GM20000 (cell line): ENCODE measurements at regions not wholly inside any gene's neighbourhood (a gene's known extent, or its start where the extent isn't known, plus 50 kb on each side); places are given as distances from the start of the nearest gene placed in this dataset.

ENCODE experiments used
- DNase-seq: peaks from one replicate; pipeline ENCODE4 v3.0.0; 2012; ENCODE audit warnings: low spot score
- TF ChIP-seq, protein P1 (sequence below): IDR thresholded peaks from 2 replicates; pipeline ENCODE4 v1.5.1; 2012; ENCODE audit warnings: mild to moderate bottlenecking, control low read depth; ENCODE audit errors: extremely low read depth, missing control alignments

DNA sequence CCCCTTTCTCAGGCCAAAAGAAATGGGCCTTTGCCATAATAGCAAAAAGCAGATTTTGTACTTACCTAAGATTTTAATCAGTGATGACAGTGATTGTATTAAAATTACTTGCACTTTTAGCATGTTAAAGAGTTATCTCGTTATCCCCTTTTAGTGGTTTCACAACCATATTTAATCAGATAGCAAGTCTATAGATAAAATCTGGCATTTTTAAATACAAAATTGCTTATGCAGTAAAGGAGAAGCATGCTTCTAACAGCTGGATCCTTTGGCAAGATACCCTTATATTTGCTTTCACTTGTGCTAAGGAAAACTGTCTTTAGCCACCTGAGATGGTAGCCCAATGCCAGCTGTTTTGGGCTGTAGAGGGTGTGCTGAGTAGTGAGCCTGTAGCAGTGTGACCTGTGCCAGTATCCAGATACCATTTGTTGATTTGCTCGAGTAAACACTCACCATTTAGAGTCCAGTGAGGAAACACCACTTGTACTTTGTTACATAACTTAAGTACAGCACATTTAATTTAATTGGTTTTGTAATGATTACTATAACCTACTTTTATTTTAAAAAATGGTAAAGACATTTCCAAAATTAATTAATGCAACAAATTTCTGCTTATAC lies 314.4 kb upstream of the ZP4 start:
- DNase-seq: no peak
- TF ChIP-seq, protein P1, sequence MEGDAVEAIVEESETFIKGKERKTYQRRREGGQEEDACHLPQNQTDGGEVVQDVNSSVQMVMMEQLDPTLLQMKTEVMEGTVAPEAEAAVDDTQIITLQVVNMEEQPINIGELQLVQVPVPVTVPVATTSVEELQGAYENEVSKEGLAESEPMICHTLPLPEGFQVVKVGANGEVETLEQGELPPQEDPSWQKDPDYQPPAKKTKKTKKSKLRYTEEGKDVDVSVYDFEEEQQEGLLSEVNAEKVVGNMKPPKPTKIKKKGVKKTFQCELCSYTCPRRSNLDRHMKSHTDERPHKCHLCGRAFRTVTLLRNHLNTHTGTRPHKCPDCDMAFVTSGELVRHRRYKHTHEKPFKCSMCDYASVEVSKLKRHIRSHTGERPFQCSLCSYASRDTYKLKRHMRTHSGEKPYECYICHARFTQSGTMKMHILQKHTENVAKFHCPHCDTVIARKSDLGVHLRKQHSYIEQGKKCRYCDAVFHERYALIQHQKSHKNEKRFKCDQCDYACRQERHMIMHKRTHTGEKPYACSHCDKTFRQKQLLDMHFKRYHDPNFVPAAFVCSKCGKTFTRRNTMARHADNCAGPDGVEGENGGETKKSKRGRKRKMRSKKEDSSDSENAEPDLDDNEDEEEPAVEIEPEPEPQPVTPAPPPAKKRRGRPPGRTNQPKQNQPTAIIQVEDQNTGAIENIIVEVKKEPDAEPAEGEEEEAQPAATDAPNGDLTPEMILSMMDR: no peak

DNA sequence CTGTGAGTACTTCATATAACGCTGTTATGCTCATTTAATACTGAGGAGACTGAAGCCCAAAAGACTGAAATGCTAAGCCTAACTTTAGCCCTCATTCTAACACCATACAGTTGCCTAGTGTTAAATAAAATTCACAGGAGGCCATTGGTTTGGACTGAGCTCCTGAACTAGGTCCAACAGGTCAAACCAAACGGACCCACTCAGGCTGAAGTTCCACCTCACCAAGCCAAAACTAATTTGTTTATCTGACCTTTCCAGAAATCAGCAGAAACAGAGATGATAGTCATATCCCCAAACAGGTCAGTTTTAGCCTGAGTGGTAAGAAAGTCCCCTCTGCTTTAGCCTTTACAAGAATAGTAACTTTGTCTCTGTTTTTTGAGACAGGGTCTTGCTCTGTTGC lies 311.3 kb upstream of the ZP4 start:
- no peak for DNase-seq
- TF ChIP-seq, protein P1: no peak

DNA sequence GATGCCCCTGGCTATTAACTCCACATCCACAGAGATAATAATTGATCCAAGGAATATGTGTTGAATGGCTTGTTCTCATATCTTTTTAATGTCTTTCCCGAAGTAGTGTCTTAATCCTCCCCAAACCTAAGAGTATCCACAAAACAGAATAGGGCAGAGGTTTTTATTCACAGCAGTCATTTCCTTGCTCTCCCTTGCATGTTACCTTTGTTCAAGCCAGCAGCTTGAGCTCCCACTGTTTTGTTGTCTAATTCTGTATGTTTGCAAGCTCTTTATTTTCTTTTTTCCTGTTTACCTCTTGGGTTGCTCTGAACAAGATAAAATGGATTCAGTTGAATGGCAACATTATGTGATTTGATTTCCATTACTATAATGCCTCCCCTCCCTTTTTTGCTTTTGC lies 308.6 kb upstream of the ZP4 start:
- TF ChIP-seq, protein P1: no peak
- no peak for DNase-seq

DNA sequence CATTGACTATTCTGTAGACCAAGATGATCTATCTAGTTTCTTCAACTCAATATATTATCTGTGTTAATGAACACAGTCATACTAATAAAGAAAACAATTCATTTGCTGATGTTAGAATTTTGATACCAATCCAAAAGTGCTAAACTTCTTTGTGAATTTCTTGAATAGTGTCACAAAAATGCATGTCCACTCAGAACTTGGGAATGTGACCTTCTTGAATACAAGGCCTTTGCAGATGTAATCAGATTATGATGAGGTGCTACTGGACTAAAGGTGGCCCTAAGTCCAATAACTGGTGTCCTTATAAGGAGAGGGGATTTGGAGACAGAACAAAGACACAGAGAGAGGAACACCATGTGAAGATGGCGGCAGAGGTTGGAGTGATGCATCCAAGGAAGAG lies 305.8 kb upstream of the ZP4 start:
- TF ChIP-seq, protein P1: no peak
- DNase-seq: no peak

DNA sequence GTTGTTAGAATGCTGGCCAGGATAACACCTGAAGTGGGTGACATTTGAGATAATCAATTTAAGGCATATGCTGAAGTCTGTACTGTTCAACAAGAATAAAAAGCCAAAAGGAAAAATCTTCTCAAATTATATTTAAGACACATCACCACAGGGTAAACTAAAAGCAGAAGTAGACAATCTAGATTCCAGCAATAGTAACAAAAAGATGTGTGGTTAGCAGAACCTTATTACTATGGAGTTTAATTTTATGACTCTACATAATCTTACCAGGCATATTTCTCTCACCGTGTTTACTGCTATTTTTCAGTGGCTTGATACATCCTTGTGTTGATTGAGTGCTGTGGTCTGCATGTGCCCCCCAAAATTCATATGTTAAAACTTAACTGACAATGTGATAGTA lies 300.4 kb upstream of the ZP4 start:
- TF ChIP-seq, protein P1: no peak
- no peak for DNase-seq

DNA sequence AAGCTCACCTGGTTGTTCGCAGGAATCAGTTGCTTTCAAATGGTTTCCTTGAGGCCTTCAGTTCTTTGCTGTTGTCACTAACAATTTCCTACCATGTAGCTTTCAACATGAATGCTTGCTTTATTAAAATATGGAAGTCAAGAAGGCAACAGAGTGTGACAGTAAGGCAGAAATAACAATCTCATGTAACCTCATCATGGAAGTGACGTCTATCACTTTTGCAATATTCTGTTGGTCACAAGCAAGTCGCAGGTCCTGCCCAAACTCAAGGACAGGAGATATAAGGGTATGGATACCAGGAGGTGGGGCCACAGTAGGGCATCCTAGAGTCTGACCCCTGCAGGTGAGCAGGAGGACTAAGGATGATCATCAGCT lies 296.8 kb upstream of the ZP4 start:
- TF ChIP-seq, protein P1: no peak
- DNase-seq: no peak

DNA sequence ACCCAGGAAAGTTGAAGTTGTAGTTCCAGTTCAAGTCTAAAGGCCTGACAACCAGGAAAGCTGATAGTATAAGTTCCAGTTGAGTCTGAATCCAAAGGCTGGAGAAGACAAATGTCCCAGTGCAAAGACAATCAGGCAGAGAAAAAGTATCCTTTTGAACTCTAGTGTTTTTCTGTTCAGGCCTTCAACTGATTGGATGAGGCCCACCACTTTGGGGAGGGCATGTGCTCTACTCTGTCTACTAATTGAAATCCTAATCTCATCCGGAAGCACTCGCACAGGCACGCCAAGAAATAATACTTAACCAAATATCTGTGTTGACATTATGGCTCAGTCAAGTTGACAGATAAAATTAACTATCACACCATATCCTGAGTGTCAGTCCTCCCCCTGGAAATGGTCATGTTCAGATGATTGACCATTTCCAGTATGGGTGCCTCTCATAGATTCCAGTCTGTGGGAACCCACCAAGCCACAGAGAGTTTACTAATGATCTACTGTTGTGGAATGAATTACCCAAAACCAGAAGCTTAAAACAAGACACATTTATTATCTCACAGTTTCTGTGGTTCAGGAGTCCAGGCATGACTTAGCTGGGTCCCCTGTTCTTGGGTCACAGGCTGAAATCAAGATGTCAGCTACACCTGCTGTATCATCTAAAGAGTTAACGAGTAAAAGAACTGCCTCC lies 296.3 kb upstream of the ZP4 start:
- TF ChIP-seq, protein P1: no peak
- no peak for DNase-seq
